ENCODE measurements at regions not wholly inside any gene's neighbourhood (a gene's known extent, or its start where the extent isn't known, plus 50 kb on each side); places are given as distances from the start of the nearest gene placed in this dataset.

DNA sequence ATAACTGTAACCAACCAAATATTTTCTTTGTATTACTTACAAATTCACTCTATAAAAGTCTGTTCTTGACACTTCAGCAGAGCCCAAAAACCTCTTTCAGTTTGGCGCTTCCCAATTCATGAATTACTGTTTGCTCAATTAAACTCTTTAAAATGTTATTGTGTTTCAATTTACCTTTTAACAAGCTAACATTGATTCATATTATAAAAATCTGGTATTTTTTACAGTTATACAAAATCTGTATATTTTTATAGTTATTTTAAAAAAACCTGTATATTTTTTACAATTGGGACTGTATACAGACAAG, 75.3 kb upstream of the E2F3 start:
- H3K4me1 ChIP-seq (ENCODE audit: control insufficient read depth, insufficient read depth, low read length, poor library complexity, severe bottlenecking) = no peaks in the 10 kb centered on the region
- H3K9me3 ChIP-seq (ENCODE audit: control insufficient read depth, low read length) = no peaks in the 10 kb centered on the region
- no peak overlapping the region for H3K4me3 ChIP-seq (ENCODE audit: insufficient read depth, low read depth, low read length, poor library complexity, severe bottlenecking)
- H3K36me3 ChIP-seq (ENCODE audit: control insufficient read depth, insufficient read depth, low read length) = no peaks in the 10 kb centered on the region
- no peaks in the 10 kb centered on the region for H3K27me3 ChIP-seq (replicated peaks; ENCODE audit: control insufficient read depth, insufficient read depth, low read length, poor library complexity, severe bottlenecking)
- H3K27ac ChIP-seq (ENCODE audit: insufficient read depth, low read length, poor library complexity, severe bottlenecking) = no peak overlapping the region
- no peak for DNase-seq

DNA sequence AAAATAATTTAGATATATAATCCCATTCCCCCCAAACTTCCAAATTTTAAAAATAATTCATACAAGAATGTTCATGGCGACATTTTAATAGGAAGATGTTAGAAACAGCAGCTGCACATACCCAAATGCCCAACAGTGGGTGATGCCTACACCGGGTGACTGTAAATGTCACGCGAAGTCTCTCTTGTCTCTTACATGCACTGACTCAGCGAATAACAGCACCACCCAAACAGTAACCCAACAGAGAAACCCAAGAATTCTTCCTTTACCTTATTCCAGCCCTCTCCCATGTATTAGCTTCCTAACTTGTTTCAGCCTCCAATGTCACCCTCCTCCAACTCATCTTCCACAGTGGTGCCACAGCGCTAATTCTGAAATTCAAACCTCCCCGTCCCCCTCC, 74.5 kb upstream of the E2F3 start:
- H3K27ac ChIP-seq (ENCODE audit: insufficient read depth, low read length, poor library complexity, severe bottlenecking) = no peak overlapping the region
- H3K4me3 ChIP-seq (ENCODE audit: insufficient read depth, low read depth, low read length, poor library complexity, severe bottlenecking) = no peak overlapping the region
- no peaks in the 10 kb centered on the region for H3K36me3 ChIP-seq (ENCODE audit: control insufficient read depth, insufficient read depth, low read length)
- H3K27me3 ChIP-seq (replicated peaks; ENCODE audit: control insufficient read depth, insufficient read depth, low read length, poor library complexity, severe bottlenecking) = no peaks in the 10 kb centered on the region
- no peak for DNase-seq
- H3K9me3 ChIP-seq (ENCODE audit: control insufficient read depth, low read length) = no peaks in the 10 kb centered on the region
- H3K4me1 ChIP-seq (ENCODE audit: control insufficient read depth, insufficient read depth, low read length, poor library complexity, severe bottlenecking) = no peaks in the 10 kb centered on the region

DNA sequence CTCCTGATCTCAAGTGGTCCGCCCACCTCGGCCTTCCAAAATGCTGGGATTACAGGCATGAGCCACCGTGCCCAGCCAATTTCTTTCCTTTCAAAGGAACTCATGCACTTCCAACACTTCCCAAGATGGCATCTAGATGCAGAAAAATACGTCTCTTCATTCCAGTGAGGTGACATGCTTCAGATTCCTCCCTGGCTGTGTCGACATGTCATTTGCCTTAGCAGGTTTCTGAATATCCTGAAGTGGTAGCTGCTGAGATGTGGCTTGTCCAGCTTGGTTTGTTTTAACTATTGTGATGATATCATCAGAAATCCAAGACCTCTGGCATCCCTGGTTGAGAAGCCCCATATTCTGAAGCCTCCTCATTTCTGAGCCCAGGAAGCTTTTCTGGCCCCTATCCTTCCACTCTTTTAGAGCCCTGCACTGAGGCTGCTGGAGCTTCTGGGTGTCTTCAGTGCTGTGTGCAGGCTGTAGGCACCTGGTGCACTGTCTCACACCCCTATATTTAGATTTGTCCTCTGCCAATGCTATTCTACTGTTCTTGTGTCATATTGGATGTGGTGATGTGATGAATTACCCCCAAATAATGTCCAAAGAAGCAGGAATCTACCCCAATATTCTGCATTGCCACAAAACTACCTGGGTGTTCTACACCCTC, 73.3 kb upstream of the E2F3 start:
- Histone ChIP-seq H3K27ac (ENCODE audit: insufficient read depth, low read length, poor library complexity, severe bottlenecking) (no peak overlapping the region), H3K27me3 (replicated peaks; ENCODE audit: control insufficient read depth, insufficient read depth, low read length, poor library complexity, severe bottlenecking) (no peaks in the 10 kb centered on the region), H3K4me1 (ENCODE audit: control insufficient read depth, insufficient read depth, low read length, poor library complexity, severe bottlenecking) (no peaks in the 10 kb centered on the region), H3K36me3 (ENCODE audit: control insufficient read depth, insufficient read depth, low read length) (no peaks in the 10 kb centered on the region), H3K9me3 (ENCODE audit: control insufficient read depth, low read length) (no peaks in the 10 kb centered on the region), H3K4me3 (ENCODE audit: insufficient read depth, low read depth, low read length, poor library complexity, severe bottlenecking) (no peak overlapping the region)
- no peak for DNase-seq

DNA sequence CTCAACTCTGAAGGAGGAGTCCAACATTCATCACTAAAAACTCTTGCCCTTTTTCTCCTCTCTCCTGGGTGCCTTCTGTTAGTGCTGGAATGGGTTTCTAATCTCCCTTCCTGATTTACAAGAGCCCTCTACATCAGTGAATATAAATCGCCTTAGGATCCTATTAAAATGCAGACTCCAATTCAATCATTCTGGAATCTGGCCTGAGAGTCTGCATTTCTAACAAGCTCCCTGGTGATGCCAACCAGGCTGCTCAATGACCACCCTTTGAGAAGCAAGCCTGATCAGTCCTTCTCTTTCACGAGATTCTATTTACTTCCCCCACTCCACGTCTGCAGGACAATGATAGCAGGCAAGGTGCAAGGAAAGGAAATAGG, 72.8 kb upstream of the E2F3 start:
- no peak overlapping the region for H3K27ac ChIP-seq (ENCODE audit: insufficient read depth, low read length, poor library complexity, severe bottlenecking)
- H3K27me3 ChIP-seq (replicated peaks; ENCODE audit: control insufficient read depth, insufficient read depth, low read length, poor library complexity, severe bottlenecking) = no peaks in the 10 kb centered on the region
- DNase-seq = no peak
- no peak overlapping the region for H3K4me3 ChIP-seq (ENCODE audit: insufficient read depth, low read depth, low read length, poor library complexity, severe bottlenecking)
- no peaks in the 10 kb centered on the region for H3K9me3 ChIP-seq (ENCODE audit: control insufficient read depth, low read length)
- H3K4me1 ChIP-seq (ENCODE audit: control insufficient read depth, insufficient read depth, low read length, poor library complexity, severe bottlenecking) = no peaks in the 10 kb centered on the region
- no peaks in the 10 kb centered on the region for H3K36me3 ChIP-seq (ENCODE audit: control insufficient read depth, insufficient read depth, low read length)

DNA sequence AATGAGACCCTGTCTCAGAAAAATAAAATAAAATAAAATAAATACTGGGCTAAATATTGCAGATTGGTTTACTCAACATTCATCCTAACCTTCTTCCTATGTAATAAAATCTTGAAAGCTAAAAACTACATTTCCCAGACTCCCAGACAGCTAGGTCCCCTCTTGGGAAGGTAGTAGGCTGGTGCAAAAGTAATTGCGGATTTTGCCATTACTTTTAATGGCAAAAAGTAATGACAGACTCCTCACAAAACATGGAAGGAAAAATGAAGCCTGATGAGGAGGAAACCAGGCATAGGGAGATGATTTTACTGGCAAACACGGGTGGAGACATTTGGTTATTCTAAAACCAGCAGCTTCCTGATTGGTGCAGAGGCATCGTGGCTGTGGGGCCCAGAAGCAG, 70.6 kb upstream of the E2F3 start:
- Histone ChIP-seq H3K27ac (ENCODE audit: insufficient read depth, low read length, poor library complexity, severe bottlenecking) (no peak overlapping the region), H3K4me3 (ENCODE audit: insufficient read depth, low read depth, low read length, poor library complexity, severe bottlenecking) (no peak overlapping the region), H3K9me3 (ENCODE audit: control insufficient read depth, low read length) (no peaks in the 10 kb centered on the region), H3K4me1 (ENCODE audit: control insufficient read depth, insufficient read depth, low read length, poor library complexity, severe bottlenecking) (no peaks in the 10 kb centered on the region), H3K27me3 (replicated peaks; ENCODE audit: control insufficient read depth, insufficient read depth, low read length, poor library complexity, severe bottlenecking) (no peaks in the 10 kb centered on the region), H3K36me3 (ENCODE audit: control insufficient read depth, insufficient read depth, low read length) (no peaks in the 10 kb centered on the region)
- DNase-seq = no peak

DNA sequence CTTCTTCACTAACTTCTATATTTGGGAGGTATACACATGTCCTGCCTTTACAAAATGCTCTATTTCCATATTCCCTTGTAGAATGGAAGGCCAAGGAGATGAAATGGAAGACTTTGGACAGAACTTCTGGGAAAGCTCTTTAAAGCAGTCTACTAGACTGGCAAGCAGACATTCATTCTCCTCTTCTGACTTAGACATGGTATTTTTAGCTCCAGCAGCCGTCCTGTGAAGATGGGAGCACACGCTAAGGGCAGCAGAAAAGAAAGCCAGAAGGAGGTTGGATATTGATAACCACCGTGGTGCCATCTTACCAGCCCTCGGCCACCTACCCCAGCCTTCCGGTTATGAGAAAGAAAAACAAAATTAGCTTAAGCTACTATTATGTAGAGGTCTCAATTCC, 70.1 kb upstream of the E2F3 start:
- H3K27ac ChIP-seq (ENCODE audit: insufficient read depth, low read length, poor library complexity, severe bottlenecking) = no peak overlapping the region
- no peak overlapping the region for H3K4me3 ChIP-seq (ENCODE audit: insufficient read depth, low read depth, low read length, poor library complexity, severe bottlenecking)
- no peaks in the 10 kb centered on the region for H3K9me3 ChIP-seq (ENCODE audit: control insufficient read depth, low read length)
- no peak for DNase-seq
- H3K4me1 ChIP-seq (ENCODE audit: control insufficient read depth, insufficient read depth, low read length, poor library complexity, severe bottlenecking) = no peaks in the 10 kb centered on the region
- H3K27me3 ChIP-seq (replicated peaks; ENCODE audit: control insufficient read depth, insufficient read depth, low read length, poor library complexity, severe bottlenecking) = no peaks in the 10 kb centered on the region
- no peaks in the 10 kb centered on the region for H3K36me3 ChIP-seq (ENCODE audit: control insufficient read depth, insufficient read depth, low read length)

DNA sequence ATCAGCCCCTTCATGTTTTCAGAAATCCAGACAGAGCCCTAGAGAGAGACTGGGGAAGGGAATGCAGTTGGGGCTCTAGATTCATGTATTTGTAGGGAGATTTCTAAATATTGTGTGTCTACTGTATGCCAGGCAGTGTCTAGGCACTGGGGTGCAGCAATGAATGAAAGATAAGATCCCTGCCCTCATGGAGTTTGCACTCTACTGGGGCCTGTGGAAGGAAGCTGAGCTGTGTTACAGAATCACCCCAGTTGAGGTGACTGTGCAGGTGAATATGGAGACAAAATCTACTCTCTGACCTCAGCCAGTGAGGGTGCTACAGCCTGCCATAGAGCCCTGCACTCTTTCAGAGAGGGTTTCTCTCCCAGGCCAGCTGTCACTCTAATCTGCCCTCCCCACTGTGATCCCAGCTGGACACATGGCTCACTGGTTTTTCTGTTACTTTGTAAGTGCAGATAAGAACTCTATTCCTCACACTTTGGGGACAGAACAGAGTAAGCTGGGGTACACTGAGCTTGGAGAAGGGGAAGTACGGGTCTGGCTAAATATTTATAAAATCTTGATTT, 69.2 kb upstream of the E2F3 start:
- H3K36me3 ChIP-seq (ENCODE audit: control insufficient read depth, insufficient read depth, low read length) = no peaks in the 10 kb centered on the region
- no peak for DNase-seq
- H3K4me3 ChIP-seq (ENCODE audit: insufficient read depth, low read depth, low read length, poor library complexity, severe bottlenecking) = no peak overlapping the region
- no peaks in the 10 kb centered on the region for H3K9me3 ChIP-seq (ENCODE audit: control insufficient read depth, low read length)
- no peaks in the 10 kb centered on the region for H3K27me3 ChIP-seq (replicated peaks; ENCODE audit: control insufficient read depth, insufficient read depth, low read length, poor library complexity, severe bottlenecking)
- no peak overlapping the region for H3K27ac ChIP-seq (ENCODE audit: insufficient read depth, low read length, poor library complexity, severe bottlenecking)
- no peaks in the 10 kb centered on the region for H3K4me1 ChIP-seq (ENCODE audit: control insufficient read depth, insufficient read depth, low read length, poor library complexity, severe bottlenecking)

DNA sequence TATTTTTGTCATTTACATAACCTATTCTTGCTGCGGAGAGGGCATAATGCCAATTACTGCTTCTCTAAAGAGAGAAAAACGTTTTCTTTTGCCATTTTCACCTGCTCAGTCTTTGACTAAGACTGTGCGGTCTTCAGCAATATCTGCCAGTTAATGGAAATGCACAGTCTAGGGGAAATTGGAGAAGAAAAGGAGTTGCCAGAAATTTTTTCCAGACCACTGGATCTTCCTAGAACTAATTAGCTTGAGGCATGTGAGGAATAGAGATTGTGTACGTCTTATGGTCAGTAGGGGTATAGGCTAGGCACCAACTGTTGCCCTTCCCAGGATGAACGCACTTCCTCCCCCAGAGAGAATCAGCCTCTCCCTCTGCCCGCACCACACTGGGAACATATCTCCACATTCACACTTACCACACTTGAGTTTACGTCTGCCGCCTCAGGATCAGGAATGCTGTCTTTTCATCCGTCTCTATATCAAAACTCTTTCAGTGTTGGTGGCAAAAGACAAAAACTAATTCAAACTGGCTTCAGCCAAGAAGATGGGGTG, 67.9 kb upstream of the E2F3 start:
- no peak for DNase-seq
- Histone ChIP-seq H3K4me1 (ENCODE audit: control insufficient read depth, insufficient read depth, low read length, poor library complexity, severe bottlenecking) (no peaks in the 10 kb centered on the region), H3K36me3 (ENCODE audit: control insufficient read depth, insufficient read depth, low read length) (no peaks in the 10 kb centered on the region), H3K27me3 (replicated peaks; ENCODE audit: control insufficient read depth, insufficient read depth, low read length, poor library complexity, severe bottlenecking) (no peaks in the 10 kb centered on the region), H3K27ac (ENCODE audit: insufficient read depth, low read length, poor library complexity, severe bottlenecking) (no peak overlapping the region), H3K4me3 (ENCODE audit: insufficient read depth, low read depth, low read length, poor library complexity, severe bottlenecking) (no peak overlapping the region), H3K9me3 (ENCODE audit: control insufficient read depth, low read length) (no peaks in the 10 kb centered on the region)

DNA sequence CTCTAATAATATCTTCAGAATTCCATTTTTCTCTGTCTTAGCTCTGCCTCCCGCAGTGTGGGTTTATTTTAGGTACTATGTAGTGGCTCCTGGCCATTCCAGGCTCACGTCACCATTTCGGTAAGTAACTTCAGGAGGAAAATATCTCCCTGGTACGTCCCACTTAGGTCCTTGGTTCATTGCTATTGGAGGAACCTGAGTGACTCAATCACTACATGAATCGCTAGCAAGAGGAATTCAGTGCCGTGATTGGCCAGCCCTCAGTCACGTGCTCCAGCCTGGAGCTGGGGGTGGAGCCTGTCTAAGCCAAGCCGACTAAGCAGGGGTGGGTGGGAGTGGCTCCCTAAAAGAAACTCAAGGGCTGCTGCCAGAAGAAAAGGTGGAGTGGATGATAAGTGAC, 67.3 kb upstream of the E2F3 start:
- Histone ChIP-seq H3K4me3 (ENCODE audit: insufficient read depth, low read depth, low read length, poor library complexity, severe bottlenecking) (no peak overlapping the region), H3K36me3 (ENCODE audit: control insufficient read depth, insufficient read depth, low read length) (no peaks in the 10 kb centered on the region), H3K9me3 (ENCODE audit: control insufficient read depth, low read length) (no peaks in the 10 kb centered on the region), H3K27me3 (replicated peaks; ENCODE audit: control insufficient read depth, insufficient read depth, low read length, poor library complexity, severe bottlenecking) (no peaks in the 10 kb centered on the region), H3K4me1 (ENCODE audit: control insufficient read depth, insufficient read depth, low read length, poor library complexity, severe bottlenecking) (no peaks in the 10 kb centered on the region), H3K27ac (ENCODE audit: insufficient read depth, low read length, poor library complexity, severe bottlenecking) (no peak overlapping the region)
- DNase-seq = no peak

DNA sequence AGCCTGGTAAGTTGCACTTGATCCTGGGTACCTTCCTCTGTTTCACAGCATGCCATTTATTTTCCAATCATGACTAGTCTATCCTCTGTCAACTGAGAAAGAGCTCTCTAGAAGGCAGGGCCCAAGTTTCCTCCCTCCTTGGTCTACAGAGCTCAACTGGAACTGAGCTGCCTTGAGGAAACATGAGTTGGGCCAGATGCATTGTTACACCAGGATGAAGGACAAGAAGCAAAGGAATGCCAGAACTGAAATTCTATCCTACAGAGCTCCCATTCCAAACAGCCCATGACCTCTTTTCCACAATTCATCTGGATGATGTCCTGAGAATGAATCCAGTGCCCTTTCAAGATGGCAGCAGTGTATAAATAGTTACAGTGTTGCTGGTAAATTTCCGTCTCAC, 66.7 kb upstream of the E2F3 start:
- no peaks in the 10 kb centered on the region for H3K9me3 ChIP-seq (ENCODE audit: control insufficient read depth, low read length)
- H3K4me1 ChIP-seq (ENCODE audit: control insufficient read depth, insufficient read depth, low read length, poor library complexity, severe bottlenecking) = no peaks in the 10 kb centered on the region
- no peaks in the 10 kb centered on the region for H3K36me3 ChIP-seq (ENCODE audit: control insufficient read depth, insufficient read depth, low read length)
- H3K4me3 ChIP-seq (ENCODE audit: insufficient read depth, low read depth, low read length, poor library complexity, severe bottlenecking) = no peak overlapping the region
- no peak overlapping the region for H3K27ac ChIP-seq (ENCODE audit: insufficient read depth, low read length, poor library complexity, severe bottlenecking)
- H3K27me3 ChIP-seq (replicated peaks; ENCODE audit: control insufficient read depth, insufficient read depth, low read length, poor library complexity, severe bottlenecking) = no peaks in the 10 kb centered on the region
- no peak for DNase-seq
